ENCODE measurements at regions not wholly inside any gene's neighbourhood (a gene's known extent, or its start where the extent isn't known, plus 50 kb on each side); places are given as distances from the start of the nearest gene placed in this dataset.

DNA sequence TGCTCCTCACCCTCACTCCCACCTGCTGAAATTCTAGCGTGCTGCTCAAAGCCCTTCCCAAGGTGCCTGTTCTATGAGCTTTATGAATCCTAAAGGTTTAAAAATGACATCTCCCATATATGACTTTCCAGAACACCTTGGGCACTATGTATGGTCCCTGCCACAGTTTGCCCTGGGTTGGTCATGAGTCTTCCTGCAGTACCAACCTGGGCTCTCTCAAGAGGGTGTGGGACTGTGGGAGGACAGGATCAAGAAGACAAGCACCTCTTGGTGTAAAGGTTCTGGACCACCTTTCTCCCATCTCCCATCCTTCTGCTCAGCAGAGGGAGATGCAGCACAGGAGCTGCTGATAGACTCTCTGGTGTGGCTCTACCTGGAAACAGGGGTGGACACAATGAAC lies 134.1 kb downstream of the FCRL5 start:
- TF ChIP-seq POLR2AphosphoS5 (IDR thresholded peaks at IDR 0.05; ENCODE audit: low read depth, low read length) (no peak), POLR2A (IDR thresholded peaks at IDR 0.05; ENCODE audit: low read depth, low read length) (no peak), TAF1 (IDR thresholded peaks at IDR 0.05; ENCODE audit: borderline replicate concordance, low read depth, low read length) (no peak)

Measured in GM12892 (cell line).